ENCODE measurements at regions not wholly inside any gene's neighbourhood (a gene's known extent, or its start where the extent isn't known, plus 50 kb on each side); places are given as distances from the start of the nearest gene placed in this dataset.
A peak's percentile ranks its signal among the peaks of the same experiment; 100 is the strongest.

- DNase-seq, result no peak
These were observed 61.6 kb upstream of the LAPTM5 start for GRCh38 chr1:30819244-30819571.

GRCh38 chr1:30818568-30819243 lies 61.1 kb upstream of the LAPTM5 start:
- DNase-seq, result no peak

DNA sequence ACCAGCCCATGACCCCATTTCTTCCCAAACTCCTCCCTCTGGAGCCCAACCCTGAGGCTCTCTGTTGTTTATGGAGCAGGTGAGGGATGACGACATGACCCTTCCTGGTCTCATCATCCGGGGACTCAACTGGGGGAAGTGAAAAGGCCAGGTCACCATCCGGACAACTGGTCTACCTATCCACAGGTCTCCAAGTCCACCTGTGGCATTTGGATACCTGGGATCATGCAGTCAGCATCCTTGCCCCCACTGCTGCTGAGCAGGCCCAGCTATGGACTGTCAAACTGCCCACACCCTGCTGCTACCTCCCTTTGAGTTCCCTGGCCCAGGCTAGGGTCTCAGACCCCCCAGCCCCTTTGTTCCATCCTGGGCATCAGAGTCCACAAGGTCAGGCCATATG lies 60.0 kb upstream of the LAPTM5 start:
- DNase-seq, result no peak

GRCh38 chr1:30817077-30817438 lies 59.5 kb upstream of the LAPTM5 start:
- no peak for DNase-seq

DNA sequence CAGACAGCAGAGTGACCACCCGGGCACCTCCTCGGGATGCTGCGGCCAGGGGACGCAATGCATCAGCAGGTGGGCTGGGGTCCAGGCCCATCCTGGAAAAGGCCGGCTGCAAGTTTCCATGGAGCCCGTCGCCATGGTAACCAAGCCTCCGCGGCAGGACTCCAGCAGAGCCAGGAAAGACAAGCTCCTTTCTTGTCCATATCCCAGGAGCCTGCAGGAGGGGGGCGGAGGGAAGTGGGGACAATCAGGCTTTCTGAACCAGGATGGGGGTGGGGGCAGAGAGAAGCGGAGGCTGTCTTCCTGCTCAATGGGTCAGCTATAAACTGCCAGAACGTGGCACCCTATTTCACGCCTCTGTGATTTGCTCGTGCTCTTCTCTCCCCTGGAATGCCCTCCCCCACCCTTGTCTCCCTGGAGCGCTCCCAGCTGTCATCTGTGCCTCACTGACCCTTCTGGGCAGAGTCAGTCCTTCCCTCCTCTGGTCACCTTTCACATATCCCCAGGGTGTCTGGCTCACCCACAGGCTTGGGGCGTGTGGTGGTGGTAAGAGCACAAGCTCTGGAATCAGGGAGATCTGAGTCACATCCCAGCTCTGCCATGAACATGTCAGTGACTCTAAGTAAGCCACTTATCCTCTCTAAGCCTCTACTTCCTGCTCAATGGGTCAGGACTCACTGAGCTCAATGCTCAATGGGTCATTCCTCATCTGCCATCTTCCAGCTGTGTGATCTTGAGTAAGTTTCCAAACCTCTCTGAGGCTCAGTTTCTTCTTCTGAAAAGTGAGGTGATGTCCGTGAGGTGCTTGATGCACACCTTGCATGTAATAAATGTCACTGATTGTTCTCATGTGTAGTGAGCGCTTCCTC lies 58.9 kb upstream of the LAPTM5 start:
- peak in 1 of 2 experiments; percentile 39 for DNase-seq

DNA sequence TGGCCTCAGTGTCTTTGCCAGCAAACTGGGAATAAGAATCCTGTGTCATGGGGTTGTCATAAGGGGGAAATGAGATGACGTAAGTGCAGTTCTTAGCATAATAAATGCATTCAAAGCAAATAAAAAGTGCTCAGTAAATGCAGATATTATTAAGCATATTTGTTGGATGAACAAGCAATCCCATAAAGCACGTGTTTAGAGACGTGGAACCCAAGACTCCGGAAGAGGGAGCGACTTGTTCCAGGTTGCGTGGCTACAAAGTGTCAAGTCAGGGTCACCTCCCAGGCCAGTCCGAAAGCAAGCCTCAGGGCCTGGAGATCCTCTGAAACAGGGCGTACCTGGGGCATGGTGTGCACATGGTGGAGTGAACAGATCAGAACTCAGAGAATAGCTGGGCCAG lies 58.0 kb upstream of the LAPTM5 start:
- no peak for DNase-seq

- DNase-seq, result no peak
These were observed 56.7 kb upstream of the LAPTM5 start for GRCh38 chr1:30814292-30814691.

GRCh38 chr1:30812076-30812475 lies 54.5 kb upstream of the LAPTM5 start:
- DNase-seq, result no peak

- no peak for DNase-seq
These were observed 53.6 kb upstream of the LAPTM5 start for GRCh38 chr1:30811187-30811586.

- DNase-seq, result no peak
These were observed 53.0 kb upstream of the LAPTM5 start for GRCh38 chr1:30810416-30811080.

DNA sequence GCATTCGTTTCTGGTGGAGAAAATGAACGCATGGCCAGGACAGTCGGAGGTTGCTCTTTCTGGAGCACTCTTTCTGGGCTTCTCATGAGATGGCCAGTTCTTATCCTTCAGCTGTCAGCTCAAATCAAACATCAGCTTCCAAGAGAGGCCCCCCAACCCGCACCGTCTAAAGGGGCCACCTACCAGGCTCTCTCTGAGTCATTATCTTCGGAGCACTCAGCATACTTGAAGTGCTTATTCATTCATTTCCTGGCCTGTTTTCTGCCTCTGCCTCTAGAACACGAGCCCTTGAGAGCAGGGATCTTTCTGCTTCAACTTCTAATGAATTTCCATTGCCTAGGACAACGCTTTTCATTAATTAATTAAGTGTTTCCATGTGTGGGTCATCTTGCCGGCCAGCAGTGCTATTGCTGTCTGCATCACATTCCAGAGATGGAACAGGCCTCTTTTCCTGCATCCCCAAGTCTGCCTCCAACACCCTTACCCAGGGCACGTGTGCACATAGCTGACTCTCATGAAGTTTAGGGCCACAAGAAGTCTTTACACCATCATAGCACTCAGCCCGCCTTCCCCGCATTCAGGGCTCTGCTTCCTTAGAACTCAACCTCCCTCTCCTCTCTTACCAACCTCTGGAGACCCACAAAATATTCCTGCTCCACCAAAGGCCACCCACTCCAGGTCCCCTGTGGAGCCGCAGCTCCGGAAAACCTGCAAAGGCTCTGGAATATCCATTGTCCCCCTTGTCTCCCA lies 52.1 kb upstream of the LAPTM5 start:
- no peak for DNase-seq

- DNase-seq, result no peak
These were observed 50.6 kb upstream of the LAPTM5 start for GRCh38 chr1:30808067-30808662.

DNA sequence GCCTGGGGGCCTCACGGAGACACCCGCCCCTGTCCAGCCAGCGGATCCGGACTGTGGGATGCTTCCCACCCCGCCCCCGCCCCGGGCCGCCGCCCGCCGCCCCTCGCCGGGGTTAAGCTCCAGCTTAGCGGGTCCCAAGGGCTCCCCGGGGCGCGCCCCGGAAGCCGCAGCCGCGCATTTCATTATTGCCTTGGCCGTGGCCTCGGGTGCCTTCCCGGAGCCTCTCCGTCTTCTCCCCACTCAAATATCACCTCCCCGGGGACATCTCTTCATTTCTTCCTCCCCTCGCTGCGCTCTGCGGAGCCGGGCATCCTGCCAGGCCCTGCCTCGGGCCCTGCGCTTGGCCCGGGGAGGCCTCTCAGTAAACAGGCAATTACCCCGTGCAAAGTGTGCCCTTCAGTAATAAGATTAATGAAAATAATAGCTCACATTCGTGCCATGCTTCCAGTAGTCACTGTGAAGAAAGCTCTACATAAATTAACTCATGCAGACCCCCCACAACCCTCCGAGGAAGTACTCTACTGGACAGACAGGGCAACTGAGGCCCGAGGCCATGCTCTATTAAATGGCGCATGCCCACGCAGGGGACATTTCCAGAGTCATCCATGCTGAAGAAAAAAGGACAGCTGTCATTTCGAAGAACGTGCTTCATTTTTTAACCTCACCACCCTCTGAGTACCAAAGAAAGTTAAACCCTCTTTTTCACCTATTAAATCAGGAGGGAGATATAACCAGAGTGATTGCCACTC lies 49.9 kb upstream of the LAPTM5 start:
- DNase-seq, result peak; percentile 60 to 79
